Calu3 (cell line): ENCODE measurements at regions not wholly inside any gene's neighbourhood (a gene's known extent, or its start where the extent isn't known, plus 50 kb on each side); places are given as distances from the start of the nearest gene placed in this dataset.
"Not testable (repeated sequence)": the region's sequence is repeated elsewhere in the genome, so short reads cannot be mapped to it uniquely, and the experiment has no call there.

Source experiments
- BruUV-seq: library from RNA; stranded (reverse); fragments of 400-500 nt; replicated peaks from 2 replicates; lab custom pipeline; 2021; lab: Mats Ljungman, UMichigan
- CTCF ChIA-PET: fragments of 300-600 bp; sonication (Branson Sonifier 250); formaldehyde crosslinking; loops from one replicate; lab custom pipeline; 2022; ENCODE audit warnings: antibody characterized with exemption; lab: Charles Lee
- DNase-seq: peaks from one replicate; pipeline ENCODE4 v3.0.0; 2022
- H3K27ac Mint-ChIP-seq: one replicate; pipeline ENCODE4 v1.8.0; 2022; ENCODE audit warnings: mixed read lengths; ENCODE audit not compliant: unreplicated experiment
- H3K27me3 Mint-ChIP-seq: one replicate; pipeline ENCODE4 v1.8.0; 2022; ENCODE audit warnings: mixed read lengths; ENCODE audit not compliant: unreplicated experiment
- H3K36me3 Mint-ChIP-seq: one replicate; pipeline ENCODE4 v1.8.0; 2022; ENCODE audit warnings: mild to moderate bottlenecking, moderate library complexity, mixed read lengths; ENCODE audit not compliant: insufficient read depth, unreplicated experiment
- H3K4me1 Mint-ChIP-seq: one replicate; pipeline ENCODE4 v1.8.0; 2022; ENCODE audit warnings: mild to moderate bottlenecking, low read depth, mixed read lengths; ENCODE audit not compliant: unreplicated experiment
- H3K4me3 Mint-ChIP-seq: one replicate; pipeline ENCODE4 v1.8.0; 2022; ENCODE audit warnings: mild to moderate bottlenecking, low read depth, moderate library complexity, mixed read lengths; ENCODE audit not compliant: unreplicated experiment
- H3K9me3 Mint-ChIP-seq: one replicate; pipeline ENCODE4 v1.8.0; 2022; ENCODE audit warnings: low read depth, mixed read lengths; ENCODE audit not compliant: unreplicated experiment
- intact Hi-C: fragments of 100-400 bp; cut with micrococcal nuclease; formaldehyde crosslinking; loops from one replicate; pipeline ENCODE4 v1.10.0; 2022; ENCODE audit not compliant: unreplicated experiment

DNA sequence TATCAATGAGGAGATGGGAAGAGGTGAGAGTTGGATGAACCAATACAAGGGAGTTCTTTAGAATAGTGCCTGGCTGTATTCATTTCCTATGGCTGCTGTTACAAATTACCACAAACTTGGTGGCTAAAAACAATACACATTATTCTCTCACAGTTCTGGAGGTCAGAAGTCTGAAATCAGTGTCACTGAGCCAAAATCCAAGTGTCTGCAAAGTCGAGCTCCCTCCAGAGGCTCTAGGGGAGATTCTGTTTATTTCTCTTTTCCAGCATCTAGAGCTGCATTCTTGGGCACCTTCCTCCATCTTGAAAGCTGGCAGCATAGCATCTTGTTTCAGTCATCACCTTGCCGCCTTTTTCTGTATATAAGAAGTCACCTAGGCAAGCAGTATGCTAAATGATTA, 55.7 kb upstream of the TERB2 start:
- H3K4me3 Mint-ChIP-seq, H3K9me3 Mint-ChIP-seq, DNase-seq, H3K27me3 Mint-ChIP-seq, BruUV-seq, H3K36me3 Mint-ChIP-seq, CTCF ChIA-PET, H3K27ac Mint-ChIP-seq, intact Hi-C loops: not testable (repeated sequence)
- H3K4me1 Mint-ChIP-seq: peaks cover 17% of the 10 kb centered on the region

DNA sequence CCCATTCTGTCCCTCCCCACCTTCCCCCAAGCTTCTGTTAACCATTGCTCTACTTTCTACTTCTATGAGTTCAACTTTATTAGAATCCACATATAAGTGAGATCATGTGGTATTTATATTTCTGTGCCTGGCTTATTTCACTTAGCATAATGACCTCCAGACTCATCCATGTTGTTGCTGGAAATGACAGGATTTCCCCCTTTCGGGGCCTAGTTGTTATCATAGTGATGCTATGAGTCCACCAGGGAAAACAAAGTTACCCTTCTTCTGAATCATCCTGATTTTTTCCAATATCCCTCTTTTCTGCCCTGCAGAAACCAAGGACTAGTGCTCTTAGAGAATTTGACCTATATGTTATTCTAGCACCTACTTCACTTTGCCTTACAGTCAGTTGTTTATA, 53.2 kb upstream of the TERB2 start:
- H3K36me3 Mint-ChIP-seq, CTCF ChIA-PET, BruUV-seq, intact Hi-C loops, H3K27me3 Mint-ChIP-seq, H3K4me3 Mint-ChIP-seq, H3K9me3 Mint-ChIP-seq, H3K27ac Mint-ChIP-seq, DNase-seq: not testable (repeated sequence)
- peaks cover 17% of the 10 kb centered on the region for H3K4me1 Mint-ChIP-seq

DNA sequence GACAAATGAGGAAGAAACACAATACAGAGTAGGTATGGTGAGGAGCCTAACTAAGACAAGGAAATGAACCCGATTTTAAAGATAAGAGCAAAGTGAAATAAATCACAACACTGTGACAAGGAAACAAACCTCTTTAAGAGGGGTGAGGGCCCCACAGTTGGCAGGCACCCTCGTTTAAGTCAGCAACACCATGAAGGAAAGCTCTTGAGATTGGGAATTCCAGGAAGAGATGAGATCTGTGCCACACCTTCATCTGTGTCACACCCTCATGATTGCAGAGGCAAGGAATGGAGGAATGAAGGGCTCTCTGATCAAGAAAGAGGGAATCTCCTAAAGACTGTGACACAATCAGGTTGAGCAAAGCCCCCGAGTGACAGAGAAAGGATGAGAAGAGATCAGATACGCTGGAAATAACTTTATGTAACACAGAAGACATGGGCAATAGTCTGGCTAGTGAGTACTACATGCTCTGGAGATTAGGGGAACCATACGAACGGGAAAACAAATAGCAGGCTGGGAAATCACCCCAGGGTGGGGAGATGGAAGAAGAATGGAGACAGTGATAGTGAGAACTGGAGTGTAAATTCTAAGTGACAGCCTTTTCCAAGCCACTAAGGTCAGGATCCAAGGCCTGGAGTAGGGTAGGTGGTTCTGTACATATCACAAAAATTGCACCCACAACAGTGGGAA, 51.7 kb upstream of the TERB2 start:
- not testable (repeated sequence) for H3K27me3 Mint-ChIP-seq, H3K4me3 Mint-ChIP-seq, H3K36me3 Mint-ChIP-seq, BruUV-seq, H3K9me3 Mint-ChIP-seq
- H3K4me1 Mint-ChIP-seq: peaks cover 17% of the 10 kb centered on the region
- H3K27ac Mint-ChIP-seq: peak overlapping the region; percentile 65
- intact Hi-C loops: loop anchor here (5.0 kb wide), 1 partner anchor 37 kb away; no protein-coding TSS in a partner anchor
- peak; percentile 14 for DNase-seq
- CTCF ChIA-PET: interaction anchor here (0.7 kb wide), 1 partner anchor 802 kb away, joined by 3 read pairs; no protein-coding TSS in a partner anchor
